ENCODE measurements at regions not wholly inside any gene's neighbourhood (a gene's known extent, or its start where the extent isn't known, plus 50 kb on each side); places are given as distances from the start of the nearest gene placed in this dataset.
A peak's percentile ranks its signal among the peaks of the same experiment; 100 is the strongest.

GRCh38 chr9:73264631-73265030 lies 113.0 kb downstream of the ANXA1 start:
- Histone ChIP-seq H3K79me2 (ENCODE audit: low read depth) (no peaks in the 10 kb centered on the region), H3K27me3 (no peaks in the 10 kb centered on the region), H3F3A (ENCODE audit: low read depth) (no peaks in the 10 kb centered on the region), H2AFZ (replicated peaks) (no peak overlapping the region), H3K4me2 (no peak overlapping the region), H3K4me3 (no peak overlapping the region), H3K4me1 (no peaks in the 10 kb centered on the region), H3K9ac (no peak overlapping the region), H3K36me3 (no peaks in the 10 kb centered on the region), H3K27ac (no peak overlapping the region), H4K20me1 (ENCODE audit: low read depth) (no peaks in the 10 kb centered on the region), H3K9me3 (ENCODE audit: low read depth) (no peaks in the 10 kb centered on the region)
- H3K4me3 Mint-ChIP-seq = no peak overlapping the region
- H3K9me3 Mint-ChIP-seq = no peaks in the 10 kb centered on the region
- H3K4me1 Mint-ChIP-seq = peaks cover 2% of the 10 kb centered on the region
- TF ChIP-seq EZH2 (IDR thresholded peaks at IDR 0.05) (no peak), EZH2phosphoT487 (IDR thresholded peaks at IDR 0.05) (no peak), CTCF (IDR thresholded peaks at IDR 0.05) (no peak)
- H3K27ac Mint-ChIP-seq = no peak overlapping the region
- DNase-seq (ENCODE audit: low spot score) = no peak
- H3K27me3 Mint-ChIP-seq (ENCODE audit: insufficient read depth, low read depth) = no peaks in the 10 kb centered on the region
- no peaks in the 10 kb centered on the region for H3K36me3 Mint-ChIP-seq

DNA sequence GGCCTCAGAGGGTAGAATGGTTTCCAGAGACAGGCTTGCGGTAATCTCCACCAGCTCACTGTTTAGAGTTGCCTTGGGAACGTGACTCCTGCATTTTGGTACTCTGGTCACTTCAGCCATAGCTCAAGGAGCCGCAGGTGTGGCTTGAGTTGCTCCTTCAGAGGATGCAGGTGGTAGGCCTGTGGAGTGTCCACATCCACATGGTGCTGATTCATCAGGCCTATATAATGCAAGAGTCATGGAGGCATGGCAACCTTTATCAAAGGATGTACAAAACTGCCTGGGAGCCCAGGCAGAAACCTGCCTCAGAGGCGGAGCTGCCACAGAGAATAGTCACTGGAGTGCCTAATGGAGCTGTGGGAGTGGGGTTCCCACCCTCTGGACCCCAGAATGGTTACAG lies 114.2 kb downstream of the ANXA1 start:
- no peaks in the 10 kb centered on the region for H3F3A ChIP-seq (ENCODE audit: low read depth)
- Mint-ChIP-seq H3K4me1 (peaks cover 2% of the 10 kb centered on the region), H3K27ac (no peak overlapping the region), H3K36me3 (no peaks in the 10 kb centered on the region), H3K4me3 (no peak overlapping the region), H3K27me3 (ENCODE audit: insufficient read depth, low read depth) (no peaks in the 10 kb centered on the region), H3K9me3 (no peaks in the 10 kb centered on the region)
- H3K36me3 ChIP-seq = no peaks in the 10 kb centered on the region
- no peak overlapping the region for H3K4me2 ChIP-seq
- H4K20me1 ChIP-seq (ENCODE audit: low read depth) = no peaks in the 10 kb centered on the region
- no peaks in the 10 kb centered on the region for H3K9me3 ChIP-seq (ENCODE audit: low read depth)
- no peak for TF ChIP-seq CTCF (IDR thresholded peaks at IDR 0.05)
- TF ChIP-seq EZH2 (IDR thresholded peaks at IDR 0.05) = no peak
- TF ChIP-seq EZH2phosphoT487 (IDR thresholded peaks at IDR 0.05) = no peak
- no peak overlapping the region for H3K9ac ChIP-seq
- no peaks in the 10 kb centered on the region for H3K4me1 ChIP-seq
- no peak overlapping the region for H2AFZ ChIP-seq (replicated peaks)
- no peak for DNase-seq (ENCODE audit: low spot score)
- H3K27me3 ChIP-seq = no peaks in the 10 kb centered on the region
- H3K4me3 ChIP-seq = no peak overlapping the region
- no peaks in the 10 kb centered on the region for H3K79me2 ChIP-seq (ENCODE audit: low read depth)
- no peak overlapping the region for H3K27ac ChIP-seq

GRCh38 chr9:73269430-73270101 lies 117.9 kb downstream of the ANXA1 start:
- H3K4me3 Mint-ChIP-seq = no peak overlapping the region
- no peaks in the 10 kb centered on the region for H3K79me2 ChIP-seq (ENCODE audit: low read depth)
- TF ChIP-seq CTCF (IDR thresholded peaks at IDR 0.05) = peak; percentile 64
- TF ChIP-seq EZH2 (IDR thresholded peaks at IDR 0.05) = no peak

More at GRCh38 chr9:73269430-73270101, 117.9 kb downstream of the ANXA1 start:
- Mint-ChIP-seq H3K27me3 (ENCODE audit: insufficient read depth, low read depth) (no peaks in the 10 kb centered on the region), H3K9me3 (no peaks in the 10 kb centered on the region), H3K27ac (no peak overlapping the region), H3K36me3 (no peaks in the 10 kb centered on the region), H3K4me1 (peaks cover 2% of the 10 kb centered on the region)
- Histone ChIP-seq H2AFZ (replicated peaks) (peak overlapping the region; percentile 85), H4K20me1 (ENCODE audit: low read depth) (no peaks in the 10 kb centered on the region), H3K9ac (no peak overlapping the region), H3K4me2 (no peak overlapping the region), H3K36me3 (no peaks in the 10 kb centered on the region), H3F3A (ENCODE audit: low read depth) (no peaks in the 10 kb centered on the region), H3K4me1 (no peaks in the 10 kb centered on the region), H3K27ac (no peak overlapping the region), H3K27me3 (no peaks in the 10 kb centered on the region), H3K4me3 (no peak overlapping the region), H3K9me3 (ENCODE audit: low read depth) (no peaks in the 10 kb centered on the region)
- peak; percentile 30 for DNase-seq (ENCODE audit: low spot score)
